Activated naive CD4-positive, alpha-beta T cell treated with anti-CD3 and anti-CD28 coated beads, Interleukin-2, amount 50 U/mL, for 16 hours (primary cell): ENCODE measurements at regions not wholly inside any gene's neighbourhood (a gene's known extent, or its start where the extent isn't known, plus 50 kb on each side); places are given as distances from the start of the nearest gene placed in this dataset.
"Not testable (repeated sequence)": the region's sequence is repeated elsewhere in the genome, so short reads cannot be mapped to it uniquely, and the experiment has no call there.

Experiments
- DNase-seq: peaks from one replicate; pipeline ENCODE4 v3.0.0-alpha.2; 2020

- DNase-seq, result no peak
Observed at GRCh38 chr9:30289435-30289834, 2095.0 kb upstream of the ACO1 start.

- DNase-seq, result not testable (repeated sequence)
Observed at GRCh38 chr9:30292026-30292425, 2092.4 kb upstream of the ACO1 start.

- no peak for DNase-seq
Observed at GRCh38 chr9:30293231-30293630, 2091.2 kb upstream of the ACO1 start.

- no peak for DNase-seq
Observed at GRCh38 chr9:30299126-30299780, 2085.2 kb upstream of the ACO1 start.

GRCh38 chr9:30301271-30301963 is 2083.0 kb upstream of the ACO1 start:
- DNase-seq, result no peak

- DNase-seq, result no peak
Observed at GRCh38 chr9:30310711-30311110, 2073.7 kb upstream of the ACO1 start.

GRCh38 chr9:30329431-30329830 is 2055.0 kb upstream of the ACO1 start:
- no peak for DNase-seq

- DNase-seq, result no peak
Observed at GRCh38 chr9:30348904-30349303, 2035.5 kb upstream of the ACO1 start.

GRCh38 chr9:30349526-30350513 is 2034.6 kb upstream of the ACO1 start:
- DNase-seq, result no peak

- DNase-seq, result no peak
Observed at GRCh38 chr9:30356221-30356620, 2028.2 kb upstream of the ACO1 start.

GRCh38 chr9:30362373-30362772 is 2022.1 kb upstream of the ACO1 start:
- no peak for DNase-seq

- DNase-seq, result not testable (repeated sequence)
Observed at GRCh38 chr9:30366140-30366539, 2018.3 kb upstream of the ACO1 start.

GRCh38 chr9:30382271-30382670 is 2002.2 kb upstream of the ACO1 start:
- no peak for DNase-seq

- DNase-seq, result no peak
Observed at GRCh38 chr9:30410273-30410672, 1974.2 kb upstream of the ACO1 start.

GRCh38 chr9:30411571-30411970 is 1972.9 kb upstream of the ACO1 start:
- no peak for DNase-seq

GRCh38 chr9:30459156-30459555 is 1925.3 kb upstream of the ACO1 start:
- no peak for DNase-seq

GRCh38 chr9:30476826-30477225 is 1907.6 kb upstream of the ACO1 start:
- no peak for DNase-seq

GRCh38 chr9:30478684-30479083 is 1905.8 kb upstream of the ACO1 start:
- DNase-seq, result no peak

- DNase-seq, result no peak
Observed at GRCh38 chr9:30482499-30482898, 1901.9 kb upstream of the ACO1 start.

GRCh38 chr9:30484690-30485089 is 1899.8 kb upstream of the ACO1 start:
- no peak for DNase-seq

- DNase-seq, result no peak
Observed at GRCh38 chr9:30504502-30504905, 1879.9 kb upstream of the ACO1 start.

GRCh38 chr9:30505311-30505710 is 1879.1 kb upstream of the ACO1 start:
- no peak for DNase-seq

- DNase-seq, result no peak
Observed at GRCh38 chr9:30506749-30507148, 1877.7 kb upstream of the ACO1 start.

GRCh38 chr9:30507166-30507565 is 1877.3 kb upstream of the ACO1 start:
- DNase-seq, result no peak
